ENCODE measurements at regions not wholly inside any gene's neighbourhood (a gene's known extent, or its start where the extent isn't known, plus 50 kb on each side); places are given as distances from the start of the nearest gene placed in this dataset.

- POLR2A ChIA-PET, result no interaction called here
- ATAC-seq (ENCODE audit: low read depth), result no peak
- DNase-seq, result no peak
- Mint-ChIP-seq H3K36me3 (no peaks in the 10 kb centered on the region), H3K4me1 (no peaks in the 10 kb centered on the region), H3K9me3 (no peaks in the 10 kb centered on the region), H3K27ac (no peak overlapping the region), H3K27me3 (peaks cover 2% of the 10 kb centered on the region), H3K4me3 (no peak overlapping the region)
These were observed 390.4 kb downstream of the SHISA9 start for GRCh38 chr16:13291591-13292333.

- DNase-seq, result no peak
- H3K9me3 Mint-ChIP-seq, result no peaks in the 10 kb centered on the region
- H3K4me3 Mint-ChIP-seq, result no peak overlapping the region
- H3K27ac Mint-ChIP-seq, result no peak overlapping the region
- no peaks in the 10 kb centered on the region for H3K4me1 Mint-ChIP-seq
- POLR2A ChIA-PET, result no interaction called here
- H3K27me3 Mint-ChIP-seq, result no peaks in the 10 kb centered on the region
- no peak for ATAC-seq (ENCODE audit: low read depth)
- H3K36me3 Mint-ChIP-seq, result no peaks in the 10 kb centered on the region
These were observed 394.8 kb downstream of the SHISA9 start for GRCh38 chr16:13296206-13296605.

- no peak overlapping the region for H3K4me3 Mint-ChIP-seq
- no peaks in the 10 kb centered on the region for H3K27me3 Mint-ChIP-seq
- H3K9me3 Mint-ChIP-seq, result no peaks in the 10 kb centered on the region
- ATAC-seq (ENCODE audit: low read depth) (no peak), DNase-seq (no peak)
- H3K4me1 Mint-ChIP-seq, result no peaks in the 10 kb centered on the region
- no peaks in the 10 kb centered on the region for H3K36me3 Mint-ChIP-seq
- H3K27ac Mint-ChIP-seq, result no peak overlapping the region
- POLR2A ChIA-PET, result no interaction called here
These were observed 397.3 kb downstream of the SHISA9 start for GRCh38 chr16:13298666-13299065.

- Mint-ChIP-seq H3K4me1 (no peaks in the 10 kb centered on the region), H3K36me3 (no peaks in the 10 kb centered on the region), H3K27ac (no peak overlapping the region), H3K9me3 (no peaks in the 10 kb centered on the region), H3K27me3 (no peaks in the 10 kb centered on the region), H3K4me3 (no peak overlapping the region)
- POLR2A ChIA-PET, result no interaction called here
- no peak for DNase-seq
- ATAC-seq (ENCODE audit: low read depth), result no peak
These were observed 398.9 kb downstream of the SHISA9 start for GRCh38 chr16:13300066-13300840.

GRCh38 chr16:13305019-13305755 is 403.8 kb downstream of the SHISA9 start:
- Mint-ChIP-seq H3K27me3 (no peaks in the 10 kb centered on the region), H3K36me3 (no peaks in the 10 kb centered on the region), H3K27ac (no peak overlapping the region), H3K9me3 (no peaks in the 10 kb centered on the region), H3K4me1 (no peaks in the 10 kb centered on the region), H3K4me3 (no peak overlapping the region)
- ATAC-seq (ENCODE audit: low read depth), result no peak
- no peak for DNase-seq
- POLR2A ChIA-PET, result no interaction called here

GRCh38 chr16:13306161-13306995 is 405.0 kb downstream of the SHISA9 start:
- ATAC-seq (ENCODE audit: low read depth), result no peak
- H3K4me3 Mint-ChIP-seq, result no peak overlapping the region
- POLR2A ChIA-PET, result no interaction called here
- DNase-seq, result no peak
- no peaks in the 10 kb centered on the region for H3K9me3 Mint-ChIP-seq
- no peaks in the 10 kb centered on the region for H3K36me3 Mint-ChIP-seq
- H3K4me1 Mint-ChIP-seq, result no peaks in the 10 kb centered on the region
- no peak overlapping the region for H3K27ac Mint-ChIP-seq
- no peaks in the 10 kb centered on the region for H3K27me3 Mint-ChIP-seq

- DNase-seq, result no peak
- Mint-ChIP-seq H3K36me3 (no peaks in the 10 kb centered on the region), H3K9me3 (no peaks in the 10 kb centered on the region), H3K27ac (no peak overlapping the region), H3K4me1 (no peaks in the 10 kb centered on the region), H3K27me3 (no peaks in the 10 kb centered on the region), H3K4me3 (no peak overlapping the region)
- POLR2A ChIA-PET, result no interaction called here
- ATAC-seq (ENCODE audit: low read depth), result no peak
These were observed 405.9 kb downstream of the SHISA9 start for GRCh38 chr16:13307255-13307654.

GRCh38 chr16:13307851-13308250 is 406.5 kb downstream of the SHISA9 start:
- ATAC-seq (ENCODE audit: low read depth), result no peak
- POLR2A ChIA-PET, result no interaction called here
- H3K36me3 Mint-ChIP-seq, result no peaks in the 10 kb centered on the region
- no peak overlapping the region for H3K27ac Mint-ChIP-seq
- DNase-seq, result no peak
- no peak overlapping the region for H3K4me3 Mint-ChIP-seq
- no peaks in the 10 kb centered on the region for H3K9me3 Mint-ChIP-seq
- no peaks in the 10 kb centered on the region for H3K4me1 Mint-ChIP-seq
- no peaks in the 10 kb centered on the region for H3K27me3 Mint-ChIP-seq

- H3K4me1 Mint-ChIP-seq, result no peaks in the 10 kb centered on the region
- H3K4me3 Mint-ChIP-seq, result no peak overlapping the region
- H3K36me3 Mint-ChIP-seq, result no peaks in the 10 kb centered on the region
- no peaks in the 10 kb centered on the region for H3K27me3 Mint-ChIP-seq
- POLR2A ChIA-PET, result no interaction called here
- no peaks in the 10 kb centered on the region for H3K9me3 Mint-ChIP-seq
- ATAC-seq (ENCODE audit: low read depth) (no peak), DNase-seq (no peak)
- H3K27ac Mint-ChIP-seq, result no peak overlapping the region
These were observed 410.7 kb downstream of the SHISA9 start for GRCh38 chr16:13312063-13312462.

GRCh38 chr16:13313351-13313750 is 412.0 kb downstream of the SHISA9 start:
- H3K27me3 Mint-ChIP-seq, result no peaks in the 10 kb centered on the region
- no peaks in the 10 kb centered on the region for H3K4me1 Mint-ChIP-seq
- POLR2A ChIA-PET, result no interaction called here
- no peaks in the 10 kb centered on the region for H3K9me3 Mint-ChIP-seq
- no peaks in the 10 kb centered on the region for H3K36me3 Mint-ChIP-seq
- no peak overlapping the region for H3K27ac Mint-ChIP-seq
- ATAC-seq (ENCODE audit: low read depth), result no peak
- H3K4me3 Mint-ChIP-seq, result no peak overlapping the region
- no peak for DNase-seq

GRCh38 chr16:13314633-13315032 is 413.2 kb downstream of the SHISA9 start:
- POLR2A ChIA-PET, result no interaction called here
- H3K4me1 Mint-ChIP-seq, result no peaks in the 10 kb centered on the region
- H3K36me3 Mint-ChIP-seq, result no peaks in the 10 kb centered on the region
- no peaks in the 10 kb centered on the region for H3K9me3 Mint-ChIP-seq
- no peak for ATAC-seq (ENCODE audit: low read depth)
- no peak overlapping the region for H3K27ac Mint-ChIP-seq
- no peak for DNase-seq
- no peaks in the 10 kb centered on the region for H3K27me3 Mint-ChIP-seq
- no peak overlapping the region for H3K4me3 Mint-ChIP-seq

- Mint-ChIP-seq H3K27me3 (no peaks in the 10 kb centered on the region), H3K27ac (no peak overlapping the region), H3K36me3 (no peaks in the 10 kb centered on the region), H3K4me1 (no peaks in the 10 kb centered on the region), H3K4me3 (no peak overlapping the region), H3K9me3 (no peaks in the 10 kb centered on the region)
- POLR2A ChIA-PET, result no interaction called here
- no peak for DNase-seq
- no peak for ATAC-seq (ENCODE audit: low read depth)
These were observed 414.4 kb downstream of the SHISA9 start for GRCh38 chr16:13315642-13316427.

GRCh38 chr16:13322336-13322735 is 420.9 kb downstream of the SHISA9 start:
- DNase-seq (no peak), ATAC-seq (ENCODE audit: low read depth) (no peak)
- Mint-ChIP-seq H3K36me3 (no peaks in the 10 kb centered on the region), H3K4me1 (no peaks in the 10 kb centered on the region), H3K9me3 (peaks cover 2% of the 10 kb centered on the region), H3K4me3 (no peak overlapping the region), H3K27ac (no peak overlapping the region), H3K27me3 (no peaks in the 10 kb centered on the region)
- POLR2A ChIA-PET, result no interaction called here
